Mammary epithelial cell (primary cell): ENCODE measurements at regions not wholly inside any gene's neighbourhood (a gene's known extent, or its start where the extent isn't known, plus 50 kb on each side); places are given as distances from the start of the nearest gene placed in this dataset.

Source experiments
- CTCF ChIP-seq, 2 donors: IDR thresholded peaks in 1 of 2; conservative IDR thresholded peaks in 1 of 2; 2 replicates each; pipeline ENCODE4 v1.5.1; 2011 to 2012; ENCODE audit warnings: inconsistent platforms in 2 of 2, low read length in 2 of 2, mild to moderate bottlenecking in 2 of 2, control low read depth in 1 of 2, low read depth in 1 of 2; ENCODE audit not compliant: insufficient read depth in 1 of 2; ENCODE audit errors: extremely low read depth in 1 of 2
- EZH2 ChIP-seq: IDR thresholded peaks from 2 replicates; pipeline ENCODE4 v1.6.1; 2012; ENCODE audit warnings: low read length, inconsistent platforms, borderline replicate concordance

GRCh38 chr1:232504651-232505050, 125.3 kb downstream of the SIPA1L2 start:
- TF ChIP-seq CTCF (conservative IDR thresholded peaks at IDR 0.05 in 1 of 2, IDR thresholded peaks at IDR 0.05 in 1 of 2; ENCODE audit: extremely low read depth in 1 of 2, insufficient read depth in 1 of 2, low read depth in 1 of 2, low read length in 2 of 2) (no peak), EZH2 (no peak)
